Hematopoietic multipotent progenitor cell treated with erythropoietin and hydrocortisone succinate and interleukin-3 and kit ligand, for 4 days (in vitro differentiated cells): ENCODE measurements at regions not wholly inside any gene's neighbourhood (a gene's known extent, or its start where the extent isn't known, plus 50 kb on each side); places are given as distances from the start of the nearest gene placed in this dataset.
A peak's percentile ranks its signal among the peaks of the same experiment; 100 is the strongest.

Source experiments
- DNase-seq: peaks from one replicate; pipeline ENCODE4 v3.0.0-alpha.2; 2015

DNA sequence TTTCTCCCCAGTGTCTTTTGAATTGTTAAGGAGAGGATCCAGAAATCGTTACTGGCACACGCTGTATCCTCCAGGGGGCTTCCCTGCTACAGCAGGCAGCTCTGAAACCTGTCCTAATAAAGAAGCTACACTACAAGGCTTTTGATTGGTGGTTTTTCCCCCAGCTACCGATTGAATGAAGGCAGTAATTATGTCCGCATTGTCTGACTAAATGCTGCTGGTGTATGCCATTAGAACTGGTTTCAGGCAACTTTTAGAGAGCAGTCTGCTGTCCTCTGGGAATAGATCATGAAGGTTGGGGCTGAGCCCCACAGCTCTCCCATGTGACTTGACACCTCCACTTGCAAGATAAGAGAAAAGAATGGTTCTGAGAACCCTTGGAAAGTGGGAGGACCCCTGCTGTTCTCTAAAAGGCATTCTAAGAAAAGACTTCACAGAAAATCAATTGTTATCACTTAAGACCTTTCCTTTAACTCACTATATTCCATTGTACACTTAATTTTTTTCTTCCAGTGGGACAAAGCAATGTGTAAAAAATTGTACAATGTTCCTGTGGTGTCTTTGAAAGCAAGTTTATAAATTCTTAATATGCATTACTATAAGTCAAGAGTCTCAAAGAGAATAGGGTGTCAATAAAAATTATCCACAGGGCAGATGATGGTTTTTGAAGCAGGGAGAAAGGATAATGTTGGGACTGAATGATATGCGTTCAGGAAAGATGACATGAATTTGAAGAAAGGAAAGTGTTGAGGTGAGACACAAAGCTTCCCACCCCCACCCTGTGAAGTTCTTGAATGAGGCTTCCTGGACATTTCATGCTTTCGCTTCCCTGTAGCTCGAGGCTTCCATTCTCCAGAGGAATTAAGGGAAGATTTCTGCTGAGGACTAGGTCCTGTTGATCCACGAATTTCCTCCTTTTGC is 53.0 kb upstream of the DAZL start:
- DNase-seq, result peak; percentile 16

DNA sequence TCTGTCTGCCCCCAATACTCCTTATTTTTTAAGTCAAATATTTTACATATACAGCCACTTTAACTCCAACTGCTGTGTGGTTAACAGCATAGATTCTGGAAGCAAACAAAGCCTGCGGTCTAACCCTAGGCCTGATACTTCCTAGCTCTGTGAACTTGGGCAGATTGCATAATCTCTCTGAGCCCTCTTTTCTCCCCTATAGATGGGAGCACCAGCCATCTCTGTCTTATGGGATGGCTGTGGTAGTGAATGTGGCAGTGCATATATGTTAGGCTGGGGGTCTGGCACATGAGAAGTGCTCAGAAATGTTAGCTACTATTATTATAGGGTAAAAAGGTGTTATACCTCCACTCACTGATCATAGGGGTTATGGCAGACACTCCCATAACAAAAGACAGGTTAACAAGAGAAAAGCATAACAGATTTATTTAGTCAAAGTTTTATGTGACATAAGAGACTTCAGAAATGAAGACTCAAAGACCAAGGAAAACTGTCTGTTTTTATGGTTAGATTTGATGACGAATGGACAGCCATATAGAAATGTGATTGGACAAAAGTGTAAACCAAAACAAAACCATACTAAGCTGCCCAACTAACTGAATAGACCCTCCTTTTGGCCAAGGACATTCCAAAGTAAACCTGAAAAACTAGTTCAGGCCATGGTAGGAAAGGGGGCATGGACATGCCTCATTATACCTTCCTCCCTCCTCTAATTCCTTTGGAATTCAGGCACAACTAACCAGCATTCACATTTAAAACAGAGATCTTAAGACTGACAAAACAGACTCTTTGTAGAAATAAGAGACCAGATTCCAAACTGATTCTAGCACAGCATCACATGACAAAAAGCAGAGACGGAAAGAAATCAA is 53.9 kb upstream of the DAZL start:
- no peak for DNase-seq

DNA sequence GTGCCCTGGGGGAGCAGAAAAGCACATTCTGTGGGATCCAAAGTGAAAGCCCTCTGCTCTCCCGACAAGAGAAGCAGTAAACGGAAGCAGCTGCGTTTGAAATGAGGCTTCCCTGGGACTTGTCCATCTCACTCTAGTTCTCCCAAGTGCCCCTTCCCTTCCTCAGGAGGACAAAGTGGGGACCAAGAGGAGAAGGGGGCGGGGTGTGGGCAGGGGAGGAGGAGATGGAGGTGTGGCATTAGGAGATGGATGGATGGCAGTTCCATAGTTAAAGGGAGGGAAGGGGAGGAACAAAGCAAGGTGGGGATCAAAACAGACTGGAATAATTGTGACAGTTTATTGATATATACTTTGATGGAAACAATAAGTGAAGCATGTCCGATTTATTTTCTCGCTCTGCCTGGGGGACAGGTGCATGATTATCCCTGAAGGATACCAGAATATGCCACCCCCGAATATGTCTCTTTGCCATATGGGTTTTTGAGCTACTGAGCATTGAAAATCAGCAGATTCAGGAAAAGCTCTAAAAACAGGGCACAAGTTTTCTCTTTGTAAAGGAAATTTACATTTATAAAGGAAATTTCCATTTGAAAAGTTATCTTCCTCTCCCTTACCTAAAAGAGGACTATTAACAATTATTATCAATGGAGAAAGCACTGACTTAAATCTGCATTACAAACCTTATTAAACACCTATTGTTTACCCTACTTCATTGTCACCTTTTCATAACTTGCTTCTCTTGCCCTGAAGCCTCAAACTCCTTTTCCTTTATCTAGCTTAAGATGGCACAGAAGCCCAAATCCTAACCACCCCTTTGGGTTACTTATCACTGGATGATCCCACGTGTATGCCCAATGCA is 58.9 kb upstream of the DAZL start:
- DNase-seq, result no peak

DNA sequence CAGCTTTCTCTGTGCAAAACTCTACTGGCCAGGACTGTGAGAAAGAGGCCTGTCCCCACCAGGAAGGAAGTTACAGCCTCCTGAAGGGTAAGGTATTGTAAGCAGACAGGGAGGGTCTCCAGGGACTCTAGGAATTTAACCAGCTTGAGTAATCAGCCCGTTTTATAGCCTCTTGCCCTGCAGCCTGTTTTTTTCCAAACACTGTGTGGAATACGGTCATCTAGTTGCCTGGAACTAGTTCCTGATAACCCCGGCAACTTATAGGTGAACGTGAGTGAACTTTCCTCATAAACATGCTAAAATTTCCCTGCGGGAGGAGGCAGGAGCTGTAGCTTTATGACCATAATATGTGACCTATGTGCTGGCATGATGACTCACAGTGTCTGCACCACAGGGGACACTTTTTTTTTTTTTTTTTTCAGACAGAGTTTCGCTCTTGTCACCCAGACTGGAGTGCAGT is 60.1 kb upstream of the DAZL start:
- no peak for DNase-seq

DNA sequence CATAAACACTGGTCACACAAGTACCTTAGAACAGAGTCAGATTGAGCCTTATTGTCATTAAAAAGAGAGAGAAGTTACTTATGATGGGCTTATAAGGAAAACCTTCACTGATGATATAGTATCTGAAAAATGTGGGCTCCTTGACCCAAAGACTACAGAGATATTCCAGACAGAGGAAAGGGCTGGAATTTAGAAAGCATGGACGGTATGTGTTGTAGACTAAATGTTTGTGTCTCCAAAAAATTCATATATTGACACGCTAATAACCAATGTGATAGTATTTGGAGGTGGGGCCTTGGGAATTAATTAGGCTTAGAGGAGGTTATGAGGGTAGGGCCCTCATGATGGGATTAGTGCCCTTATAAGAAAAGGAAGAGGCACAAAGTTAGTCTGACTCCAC is 61.0 kb upstream of the DAZL start:
- DNase-seq, result no peak

DNA sequence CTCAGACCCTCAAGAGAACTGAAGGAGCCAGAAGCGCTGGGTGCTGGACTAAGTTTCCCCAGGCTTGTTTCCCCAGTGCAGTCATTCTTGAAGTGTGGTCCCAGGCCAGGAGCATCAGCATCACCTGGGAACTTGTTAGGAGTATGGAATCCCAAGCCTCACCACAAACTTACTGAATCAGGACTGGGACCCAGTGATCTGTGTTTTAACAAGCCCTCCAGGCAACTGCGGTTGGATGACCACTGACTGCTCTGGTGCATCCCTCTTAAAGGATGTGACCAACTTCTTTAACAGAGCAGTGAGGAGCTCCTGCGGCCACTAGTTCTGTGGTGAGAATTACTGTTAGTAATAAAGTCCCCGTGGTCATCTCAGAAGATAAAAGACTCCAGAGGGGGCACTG is 62.4 kb upstream of the DAZL start:
- DNase-seq, result no peak

DNA sequence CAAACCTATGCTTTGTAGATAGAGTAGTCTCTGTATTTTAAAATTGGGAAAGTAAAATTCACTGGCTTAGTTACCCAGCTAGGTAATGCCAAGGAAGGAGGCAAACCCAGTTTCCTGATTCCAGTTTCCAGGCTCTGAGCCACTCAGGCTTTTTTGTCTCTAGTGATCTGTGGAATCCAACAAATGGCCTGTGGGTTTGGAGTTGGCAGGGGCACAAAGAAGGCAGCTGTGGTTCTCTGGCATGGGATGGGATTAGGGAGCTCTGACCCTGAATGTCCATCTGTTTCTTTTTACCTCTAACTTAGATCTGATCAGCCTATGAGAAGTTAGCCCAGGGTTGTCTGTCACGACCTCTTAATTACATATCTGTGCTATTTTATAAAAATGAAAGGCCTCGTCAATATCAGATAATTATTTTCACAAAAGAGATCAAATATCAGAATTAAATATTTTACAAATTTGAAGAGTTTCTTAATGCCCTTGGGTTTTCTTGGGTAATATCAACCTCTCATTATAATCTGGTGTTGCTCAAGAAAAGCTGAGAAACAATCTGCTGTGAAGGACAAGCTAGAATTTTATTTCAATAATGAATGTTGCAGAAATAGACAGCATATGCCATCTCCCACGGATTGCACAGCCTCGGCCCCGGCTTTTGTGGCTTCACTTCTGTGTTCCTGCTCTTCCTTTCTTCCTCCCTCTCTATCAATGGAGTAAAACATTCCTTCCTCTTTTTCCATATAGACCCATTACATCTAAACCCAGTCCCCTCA is 63.7 kb upstream of the DAZL start:
- no peak for DNase-seq

DNA sequence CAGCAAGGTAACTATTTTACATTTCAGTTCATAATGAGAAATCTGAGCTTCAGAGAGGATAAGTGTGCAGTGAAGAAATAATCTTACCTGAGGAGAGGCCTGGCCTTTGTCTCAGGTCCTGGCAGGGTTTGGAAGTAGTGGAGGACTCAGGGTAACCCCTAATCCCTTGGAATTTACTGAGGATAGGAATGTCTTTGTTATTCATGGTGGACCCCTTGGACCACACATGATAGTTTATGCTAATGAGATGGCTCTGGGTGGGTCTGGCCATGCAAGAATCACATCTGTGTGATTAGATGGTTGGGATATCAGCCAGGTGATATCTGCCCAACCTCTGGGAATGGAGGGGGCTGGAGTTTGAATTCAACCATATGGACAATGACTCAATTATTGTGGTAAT is 65.0 kb upstream of the DAZL start:
- DNase-seq, result no peak

DNA sequence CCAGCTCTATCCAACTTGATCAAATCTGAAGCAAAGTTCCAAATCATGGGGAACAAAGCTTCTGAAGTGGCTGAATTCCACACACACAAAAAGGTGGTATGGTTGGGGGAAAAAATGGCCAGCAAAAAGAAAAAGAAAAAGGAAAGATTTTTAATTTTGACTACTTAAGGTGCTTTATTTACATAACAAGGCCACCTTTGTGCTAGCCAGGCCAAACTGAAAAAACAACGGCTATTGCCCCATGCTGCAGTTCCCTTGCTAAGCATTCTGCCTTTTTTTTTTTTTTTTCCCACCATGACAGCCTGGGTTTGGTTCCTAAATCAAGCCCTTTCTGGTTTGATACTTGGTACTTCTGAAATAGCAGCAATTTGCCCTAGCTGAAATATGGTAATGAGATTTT is 66.5 kb upstream of the DAZL start:
- DNase-seq, result no peak

DNA sequence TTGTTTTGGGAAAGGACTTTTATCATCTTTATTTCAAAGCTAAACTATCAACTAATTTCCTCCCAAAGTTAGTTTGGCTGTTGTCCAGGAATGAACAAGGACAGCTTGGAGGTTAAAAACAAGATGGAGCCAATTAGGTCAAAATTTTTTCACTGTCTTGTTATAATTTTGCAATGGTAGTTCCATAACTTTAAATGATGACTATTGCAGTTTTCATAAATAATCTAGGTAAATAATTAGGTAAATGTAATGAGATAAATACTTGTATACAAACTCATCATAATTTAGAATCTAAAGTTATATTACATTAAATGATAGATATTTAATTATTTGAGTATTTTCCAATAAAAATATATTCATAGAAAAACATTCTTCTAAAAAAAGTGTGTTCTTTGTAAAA is 68.3 kb upstream of the DAZL start:
- no peak for DNase-seq

DNA sequence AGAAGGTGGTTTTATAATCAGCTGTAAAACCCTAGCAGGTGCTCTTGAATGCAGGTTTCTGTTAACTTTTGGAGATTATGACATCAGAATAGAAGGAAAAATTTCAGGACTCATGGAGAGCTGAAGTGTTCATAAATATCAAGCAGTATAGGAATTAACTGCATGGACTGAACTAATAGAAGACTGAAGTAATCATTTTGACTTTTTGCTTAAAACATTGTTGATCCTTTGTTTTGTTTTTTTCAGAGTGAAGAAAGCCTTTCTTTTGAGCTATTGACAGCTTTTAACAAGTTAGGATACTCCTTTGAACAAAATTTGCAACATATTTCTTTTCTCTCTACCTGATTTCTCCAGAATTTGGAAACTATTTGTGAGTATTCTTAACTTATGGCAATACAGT is 70.6 kb upstream of the DAZL start:
- no peak for DNase-seq

DNA sequence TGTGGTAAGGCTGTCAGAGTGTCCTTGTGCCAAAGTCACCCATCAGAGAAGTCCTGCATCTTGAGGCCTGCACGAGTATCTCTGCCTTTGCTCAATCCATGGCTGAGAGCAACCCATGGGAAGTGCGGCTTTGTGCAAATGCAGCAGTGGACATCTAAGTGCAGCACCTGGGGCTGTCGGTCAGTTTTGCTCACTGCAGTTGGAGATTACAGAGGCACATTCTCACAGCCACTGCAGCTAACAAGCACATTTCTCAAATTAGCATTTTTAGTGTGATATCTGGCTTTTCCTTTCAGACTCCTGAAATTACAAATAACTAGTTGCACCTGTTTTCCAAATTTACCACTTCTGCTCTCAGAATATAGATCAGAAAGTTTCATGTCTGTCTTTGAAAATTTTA is 81.5 kb upstream of the DAZL start:
- DNase-seq, result no peak

DNA sequence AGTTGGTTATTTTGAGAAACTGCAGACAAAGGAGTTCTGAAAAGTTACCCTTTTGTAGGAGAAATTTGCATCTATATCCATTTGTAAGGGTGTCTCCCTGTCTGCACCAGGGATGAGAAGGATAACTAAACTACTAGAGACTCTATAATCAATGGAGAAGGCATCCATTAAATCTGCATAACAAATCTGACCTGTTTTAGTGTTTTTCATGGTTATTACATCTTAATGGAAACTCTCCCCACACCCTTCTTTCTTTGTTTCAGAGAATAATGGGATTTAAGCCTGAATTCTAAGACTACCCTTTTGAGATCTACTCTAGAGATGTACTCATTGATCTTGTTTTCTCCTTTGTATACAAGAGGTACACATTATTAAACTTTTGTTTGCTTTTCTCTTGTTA is 82.0 kb upstream of the DAZL start:
- no peak for DNase-seq

DNA sequence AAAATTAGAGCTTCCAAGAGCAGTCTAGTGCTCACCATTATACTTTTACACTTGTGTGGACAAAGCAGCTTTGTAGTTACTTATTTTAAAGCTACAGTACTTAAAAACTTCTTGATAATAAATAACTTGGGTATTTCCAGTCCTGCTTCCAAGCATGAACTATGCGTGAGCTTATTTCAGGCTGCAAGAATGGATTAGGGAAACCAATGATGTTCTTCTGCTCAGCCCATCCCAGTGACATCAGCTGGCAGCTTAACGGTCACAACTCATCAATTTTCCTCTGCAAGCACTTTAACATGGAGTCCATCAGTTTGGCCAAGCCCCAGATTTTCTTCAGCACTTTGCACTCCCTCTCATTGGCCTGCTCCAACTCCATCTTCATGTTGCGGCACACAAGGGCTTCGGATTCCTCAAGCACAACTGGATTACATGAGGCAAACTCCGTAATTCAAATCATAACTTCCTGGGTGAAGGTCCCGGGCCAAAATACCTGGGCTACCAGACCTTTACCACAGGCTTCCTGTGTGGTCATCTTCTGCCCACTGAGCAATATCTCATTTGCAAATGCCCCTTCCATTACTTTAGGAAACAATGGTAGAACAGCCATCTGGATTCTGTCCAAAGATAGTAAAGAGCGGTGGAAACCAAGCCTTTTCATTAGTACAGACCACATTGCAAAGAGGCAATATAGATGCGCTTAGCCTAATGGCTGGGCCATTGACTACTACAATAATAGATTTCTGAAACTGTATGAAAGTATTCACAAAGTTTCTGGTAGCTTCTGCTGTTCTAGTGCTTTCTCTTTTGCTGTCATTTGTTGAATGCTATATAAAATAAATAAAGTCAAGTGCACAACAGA is 87.5 kb upstream of the DAZL start:
- DNase-seq, result no peak

DNA sequence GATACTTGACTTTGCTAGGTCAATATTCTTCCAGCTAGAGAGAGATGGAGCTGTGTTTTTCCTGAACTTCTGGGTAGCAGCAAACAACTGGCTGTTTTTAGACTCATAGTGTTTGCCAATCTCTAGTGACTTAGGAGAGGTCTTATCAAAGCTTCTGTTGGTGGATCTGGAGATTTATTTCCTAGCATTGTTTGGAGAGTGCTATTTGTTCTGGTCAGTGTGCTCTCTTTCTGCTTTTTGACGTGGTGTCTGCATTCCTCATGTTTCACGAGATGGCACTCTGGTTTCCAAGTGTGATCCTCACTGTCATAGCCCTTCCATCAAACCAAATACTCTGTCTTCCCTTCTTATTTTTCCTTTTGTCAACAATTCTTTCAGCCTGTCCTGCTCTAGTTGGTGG is 88.6 kb upstream of the DAZL start:
- DNase-seq, result no peak

DNA sequence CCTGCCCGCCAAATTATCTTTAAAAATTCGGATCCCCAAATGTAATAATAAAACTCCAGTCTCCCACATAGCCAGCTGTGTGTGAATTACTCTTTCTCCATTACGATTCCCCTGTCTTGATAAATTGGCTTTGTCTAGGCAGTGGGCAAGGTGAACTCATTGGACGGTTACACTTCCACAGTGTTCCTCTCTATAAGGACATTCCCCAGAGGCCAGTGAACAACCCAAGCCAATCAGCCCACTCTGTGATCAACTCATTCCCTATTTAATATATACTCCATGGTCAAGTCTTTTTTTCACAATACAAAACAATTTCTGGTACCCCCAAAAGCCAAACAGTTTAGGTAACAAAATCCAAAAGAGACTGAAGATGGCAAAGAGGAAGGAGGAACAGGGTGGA is 90.5 kb upstream of the DAZL start:
- no peak for DNase-seq

DNA sequence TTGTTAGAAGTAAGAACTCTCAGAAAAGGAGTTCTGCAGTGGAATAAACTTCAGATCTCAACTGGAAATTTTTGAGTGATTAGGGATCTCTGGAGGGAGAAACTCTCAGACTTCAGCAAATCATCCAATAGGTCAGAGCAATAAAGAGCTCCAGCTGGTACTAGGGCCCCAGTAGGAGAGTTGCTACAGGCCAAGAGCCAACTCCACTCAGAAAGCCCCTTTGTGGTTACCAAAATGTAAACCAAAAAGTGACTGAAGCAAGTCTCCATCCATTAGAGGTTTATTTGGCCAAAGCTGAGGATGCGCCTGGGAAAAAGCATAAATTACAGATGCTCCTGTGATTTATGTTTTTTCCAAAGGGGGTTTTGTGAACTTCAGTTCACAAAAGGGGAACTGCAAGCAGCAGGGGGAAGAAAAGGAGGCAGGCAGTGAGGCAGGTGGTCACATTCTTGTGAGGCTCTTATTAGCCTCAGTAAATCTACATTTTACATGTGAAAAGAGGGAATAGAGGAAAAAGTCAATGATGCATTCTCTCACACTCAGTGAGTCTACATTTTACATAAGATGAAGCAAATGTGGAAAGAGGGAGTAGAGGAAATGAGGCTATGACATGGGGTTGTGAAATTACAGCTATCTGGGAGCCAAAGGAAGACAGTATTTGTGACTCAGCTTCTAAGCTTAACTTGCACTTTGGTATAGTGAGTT is 92.4 kb upstream of the DAZL start:
- DNase-seq, result peak; percentile 22

DNA sequence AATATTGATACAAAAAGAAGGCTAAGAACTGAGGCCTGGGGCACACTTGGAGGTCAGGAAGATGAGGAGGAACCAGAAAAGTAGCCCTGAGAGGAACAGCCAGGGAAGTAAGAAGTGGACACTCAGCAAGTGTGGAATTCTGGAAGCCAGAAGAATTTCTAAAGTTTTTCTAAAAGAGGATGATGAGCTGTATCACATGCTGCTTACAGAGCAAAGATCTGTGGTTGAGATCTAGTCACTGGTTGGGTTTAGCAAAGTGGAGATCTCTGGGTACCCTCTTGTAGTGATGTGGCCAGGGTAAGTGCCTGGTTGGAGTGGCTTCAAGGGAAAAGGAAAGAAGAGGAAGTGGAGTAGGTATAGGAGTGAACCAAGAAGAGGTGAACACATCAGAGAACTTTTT is 95.4 kb upstream of the DAZL start:
- no peak for DNase-seq

DNA sequence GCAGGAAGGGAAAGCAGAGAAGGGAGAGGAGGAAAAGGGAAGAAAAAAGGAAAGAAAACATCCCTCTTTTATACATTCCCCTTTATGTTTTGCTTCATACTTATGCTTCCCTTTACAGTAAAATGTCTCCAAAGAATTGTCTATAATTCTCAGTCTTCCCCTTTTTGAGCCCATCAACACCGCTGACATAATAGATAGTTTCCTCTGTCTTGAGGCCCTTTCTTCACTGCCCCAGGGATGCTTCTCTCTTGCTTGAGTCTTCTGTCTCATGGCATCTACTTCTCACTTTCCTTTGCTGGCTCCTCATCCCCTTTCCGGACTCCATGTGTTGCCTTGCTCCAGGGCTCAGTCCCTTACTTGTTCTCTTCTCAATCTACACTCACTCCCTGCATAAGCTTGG is 99.7 kb upstream of the DAZL start:
- DNase-seq, result peak; percentile 8

DNA sequence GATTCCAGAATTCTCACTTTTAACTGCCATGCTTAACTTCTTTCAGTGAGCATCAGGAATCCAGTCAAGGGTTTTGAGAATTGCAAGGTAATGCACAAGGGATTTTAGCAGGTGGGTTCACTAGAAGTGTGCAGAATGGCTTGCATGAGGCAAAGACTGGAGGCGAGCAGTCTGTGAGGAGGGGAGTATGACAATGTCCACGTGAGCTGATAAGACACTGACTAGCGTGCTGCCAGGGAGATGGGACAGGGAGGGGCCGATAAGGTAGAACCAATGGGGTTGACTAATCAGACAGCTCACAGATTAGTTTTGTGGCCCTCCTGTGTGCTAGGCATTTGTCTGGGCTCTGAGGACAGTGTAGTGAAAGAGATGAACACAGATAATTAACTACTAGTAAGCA is 102.0 kb upstream of the DAZL start:
- DNase-seq, result peak; percentile 22

DNA sequence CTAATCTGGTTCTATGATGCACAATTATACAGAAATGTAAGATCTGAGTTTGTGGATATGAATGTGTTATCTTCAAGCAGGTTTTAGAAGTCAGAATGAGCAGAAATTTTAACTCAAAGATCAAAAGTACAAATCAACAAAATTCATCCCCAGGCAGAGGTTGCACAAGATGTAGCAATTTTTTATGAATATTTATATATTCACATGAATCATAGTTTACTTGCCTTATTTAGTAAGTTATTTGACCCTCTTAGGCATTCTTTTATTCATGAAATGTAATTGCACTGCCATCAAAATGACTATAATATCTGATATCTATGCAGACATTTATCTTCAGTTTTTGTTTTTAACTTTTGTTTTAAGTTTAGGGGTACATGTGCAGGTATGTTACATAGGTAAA is 103.1 kb upstream of the DAZL start:
- DNase-seq, result no peak
